OCI-LY1 (cell line): ENCODE measurements at regions not wholly inside any gene's neighbourhood (a gene's known extent, or its start where the extent isn't known, plus 50 kb on each side); places are given as distances from the start of the nearest gene placed in this dataset.

Source experiments
- H2AFZ ChIP-seq: fragments of 200-600 bp; sonication (generic), shearing (Covaris generic); 2 replicates; pipeline ENCODE4 v1.6.0; 2014; ENCODE audit warnings: antibody characterized with exemption, mild to moderate bottlenecking, low read length
- H3F3A ChIP-seq: fragments of 200-600 bp; sonication (generic), shearing (Covaris generic); 2 replicates; pipeline ENCODE4 v1.6.0; 2014; ENCODE audit warnings: mild to moderate bottlenecking, antibody characterized with exemption, low read length, moderate library complexity; ENCODE audit not compliant: insufficient read depth
- H3K27ac ChIP-seq: fragments of 200-600 bp; sonication (generic); 2 replicates; pipeline ENCODE4 v1.5.1; 2014; ENCODE audit warnings: low read length, mixed run types, mild to moderate bottlenecking, low read depth; ENCODE audit not compliant: poor library complexity, severe bottlenecking
- H3K27me3 ChIP-seq: fragments of 200-600 bp; sonication (generic); 2 replicates; pipeline ENCODE4 v1.6.0; 2014; ENCODE audit warnings: antibody characterized with exemption, mild to moderate bottlenecking, low read length, moderate library complexity; ENCODE audit not compliant: insufficient read depth
- H3K36me3 ChIP-seq: fragments of 200-600 bp; sonication (generic); 2 replicates; pipeline ENCODE4 v1.6.1; 2014; ENCODE audit warnings: mild to moderate bottlenecking, antibody characterized with exemption, low read length, moderate library complexity, mixed read lengths; ENCODE audit not compliant: insufficient read depth
- H3K4me1 ChIP-seq: fragments of 200-600 bp; sonication (generic); 2 replicates; pipeline ENCODE4 v1.5.1; 2014; ENCODE audit warnings: mild to moderate bottlenecking, low read length, moderate library complexity; ENCODE audit not compliant: insufficient read depth, severe bottlenecking
- H3K4me2 ChIP-seq: fragments of 200-600 bp; sonication (generic), shearing (Covaris generic); 2 replicates; pipeline ENCODE4 v1.6.1; 2014; ENCODE audit warnings: low read length
- H3K4me3 ChIP-seq: fragments of 200-600 bp; sonication (generic); 2 replicates; pipeline ENCODE4 v1.5.1; 2014; ENCODE audit warnings: low read length, low read depth, mild to moderate bottlenecking, mixed read lengths; ENCODE audit not compliant: poor library complexity, severe bottlenecking
- H3K79me2 ChIP-seq: fragments of 200-600 bp; shearing (Covaris generic); 2 replicates; pipeline ENCODE4 v1.6.1; 2016; ENCODE audit warnings: mixed run types, low read length, mixed read lengths; ENCODE audit not compliant: insufficient read depth
- H3K9ac ChIP-seq: fragments of 200-600 bp; sonication (generic), shearing (Covaris generic); 2 replicates; pipeline ENCODE4 v1.6.1; 2014; ENCODE audit warnings: mild to moderate bottlenecking, low read length, mixed read lengths
- H3K9me2 ChIP-seq: fragments of 200-600 bp; sonication (generic), shearing (Covaris generic); 2 replicates; pipeline ENCODE4 v1.6.1; 2014; ENCODE audit warnings: low read depth, mild to moderate bottlenecking, low read length, mixed read lengths
- H3K9me3 ChIP-seq: fragments of 200-600 bp; shearing (Covaris generic); 2 replicates; pipeline ENCODE4 v1.6.1; 2014; ENCODE audit warnings: low read length, mixed read lengths
- H4K20me1 ChIP-seq: fragments of 200-600 bp; sonication (generic), shearing (Covaris generic); 2 replicates; pipeline ENCODE4 v1.6.0; 2016; ENCODE audit warnings: mild to moderate bottlenecking, low read length; ENCODE audit not compliant: insufficient read depth
- CTCF ChIP-seq: fragments of 200-600 bp; sonication (generic), shearing (Covaris generic); IDR thresholded peaks from 2 replicates; pipeline ENCODE4 v1.5.1; 2017; ENCODE audit warnings: mild to moderate bottlenecking, antibody characterized with exemption, low read length, moderate library complexity, mixed read lengths
- EZH2 ChIP-seq: fragments of 200-600 bp; sonication (generic), shearing (Covaris generic); IDR thresholded peaks from 2 replicates; pipeline ENCODE4 v1.8.0; 2017; ENCODE audit warnings: borderline replicate concordance, mixed run types, mild to moderate bottlenecking, antibody characterized with exemption, low read length, moderate library complexity, mixed read lengths

GRCh38 chr13:109940637-109941036 lies 154.3 kb upstream of the IRS2 start:
- H3K9me3 ChIP-seq: no peaks in the 10 kb centered on the region
- H3K9me2 ChIP-seq: no peaks in the 10 kb centered on the region
- no peak overlapping the region for H3K4me3 ChIP-seq
- H3K79me2 ChIP-seq: no peaks in the 10 kb centered on the region
- H3K9ac ChIP-seq: no peak overlapping the region
- H2AFZ ChIP-seq: no peak overlapping the region
- no peaks in the 10 kb centered on the region for H3K4me1 ChIP-seq
- H3K4me2 ChIP-seq: no peak overlapping the region
- no peaks in the 10 kb centered on the region; the same call in 1 of the 2 replicates for H3K27me3 ChIP-seq
- no peaks in the 10 kb centered on the region for H3K36me3 ChIP-seq
- no peak for TF ChIP-seq CTCF
- no peak for TF ChIP-seq EZH2
- H4K20me1 ChIP-seq: no peaks in the 10 kb centered on the region
- H3F3A ChIP-seq: no peaks in the 10 kb centered on the region
- no peak overlapping the region for H3K27ac ChIP-seq

- no peaks in the 10 kb centered on the region for H3K36me3 ChIP-seq
- no peaks in the 10 kb centered on the region for H3F3A ChIP-seq
- H3K9me2 ChIP-seq: no peaks in the 10 kb centered on the region
- no peaks in the 10 kb centered on the region for H4K20me1 ChIP-seq
- no peaks in the 10 kb centered on the region for H3K79me2 ChIP-seq
- no peak overlapping the region for H2AFZ ChIP-seq
- no peak overlapping the region for H3K4me3 ChIP-seq
- TF ChIP-seq CTCF: no peak
- TF ChIP-seq EZH2: no peak
- no peak overlapping the region for H3K27ac ChIP-seq
- no peaks in the 10 kb centered on the region for H3K4me1 ChIP-seq
- no peak overlapping the region for H3K9ac ChIP-seq
- H3K27me3 ChIP-seq: no peaks in the 10 kb centered on the region; the same call in 1 of the 2 replicates
- H3K4me2 ChIP-seq: no peak overlapping the region
- H3K9me3 ChIP-seq: no peaks in the 10 kb centered on the region
These were observed 153.5 kb upstream of the IRS2 start for GRCh38 chr13:109939838-109940237.

GRCh38 chr13:109939180-109939579 lies 152.8 kb upstream of the IRS2 start:
- Histone ChIP-seq H3K4me2 (no peak overlapping the region), H3K27me3 (no peaks in the 10 kb centered on the region; the same call in 1 of the 2 replicates), H3K4me3 (no peak overlapping the region), H3K36me3 (no peaks in the 10 kb centered on the region), H3K4me1 (no peaks in the 10 kb centered on the region), H3K9ac (no peak overlapping the region), H3K9me2 (no peaks in the 10 kb centered on the region), H2AFZ (no peak overlapping the region), H3K27ac (no peak overlapping the region), H3K79me2 (no peaks in the 10 kb centered on the region), H3K9me3 (no peaks in the 10 kb centered on the region), H4K20me1 (no peaks in the 10 kb centered on the region), H3F3A (no peaks in the 10 kb centered on the region)
- TF ChIP-seq EZH2 (no peak), CTCF (no peak)
